Right renal cortex interstitium (tissue), 3 donors: ENCODE measurements at regions not wholly inside any gene's neighbourhood (a gene's known extent, or its start where the extent isn't known, plus 50 kb on each side); places are given as distances from the start of the nearest gene placed in this dataset.

ENCODE experiments used
- DNase-seq, 3 donors: peaks; one replicate each; pipeline ENCODE4 v3.0.0-alpha.2; 2013; ENCODE audit warnings: low read depth in 3 of 3, low spot score in 2 of 3

DNA sequence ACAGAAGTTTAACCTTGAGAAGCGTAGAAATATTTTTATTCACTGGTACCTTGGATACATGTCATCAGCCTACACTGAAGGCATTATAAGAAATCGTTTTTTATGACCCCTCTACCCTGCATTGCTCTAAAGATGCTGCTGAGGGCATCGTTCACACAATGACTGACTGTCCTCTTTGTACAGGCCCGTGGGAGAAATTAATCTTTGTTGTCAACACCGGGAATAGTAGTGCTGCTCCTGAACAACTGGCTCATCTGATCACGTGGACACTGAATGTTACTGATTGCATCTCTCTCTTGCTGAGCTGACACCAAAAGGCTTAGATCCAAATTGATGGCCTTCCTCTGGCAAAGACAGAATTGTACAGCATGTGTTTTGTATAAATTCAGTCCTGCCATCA, 157.1 kb upstream of the SMLR1 start:
- no peak for DNase-seq

DNA sequence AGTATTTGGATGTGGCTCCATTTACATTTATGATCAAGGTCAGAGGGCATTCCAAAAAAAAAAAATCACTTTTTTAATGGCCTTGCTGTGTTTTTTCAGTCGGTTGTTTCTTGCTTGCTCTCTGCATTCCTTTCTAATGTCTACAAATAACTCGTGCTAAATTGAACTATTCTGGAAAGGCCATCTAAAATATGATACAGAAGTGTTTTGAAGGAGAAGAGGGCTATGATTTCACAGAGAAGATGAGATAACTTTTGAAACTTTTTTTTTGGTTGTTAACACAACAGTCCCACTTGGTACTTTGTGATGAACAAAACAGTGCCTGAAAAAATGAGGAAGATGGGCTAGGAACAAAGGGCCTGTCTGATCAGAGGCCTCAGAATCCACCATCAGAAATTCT, 156.1 kb upstream of the SMLR1 start:
- DNase-seq, result no peak

DNA sequence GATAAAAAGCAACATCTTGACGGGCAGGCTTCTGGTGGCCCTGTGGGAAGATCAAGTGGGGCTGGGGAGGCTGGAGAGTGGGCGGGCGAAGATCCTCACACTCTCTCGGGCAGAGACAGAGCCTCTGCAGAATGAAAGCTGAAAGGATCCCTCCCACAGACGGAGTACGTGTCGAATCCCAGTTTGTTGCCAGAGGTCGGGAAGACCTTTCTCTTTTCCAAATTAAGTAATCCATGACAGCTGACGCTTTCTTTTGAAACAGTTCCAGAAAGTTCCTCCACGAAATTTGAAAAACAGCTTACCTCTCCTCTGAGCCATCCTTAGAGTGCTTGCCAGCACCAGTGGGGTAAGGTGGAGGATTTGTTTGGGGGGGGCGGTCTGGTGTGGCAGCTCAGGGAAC, 155.6 kb upstream of the SMLR1 start:
- no peak for DNase-seq

DNA sequence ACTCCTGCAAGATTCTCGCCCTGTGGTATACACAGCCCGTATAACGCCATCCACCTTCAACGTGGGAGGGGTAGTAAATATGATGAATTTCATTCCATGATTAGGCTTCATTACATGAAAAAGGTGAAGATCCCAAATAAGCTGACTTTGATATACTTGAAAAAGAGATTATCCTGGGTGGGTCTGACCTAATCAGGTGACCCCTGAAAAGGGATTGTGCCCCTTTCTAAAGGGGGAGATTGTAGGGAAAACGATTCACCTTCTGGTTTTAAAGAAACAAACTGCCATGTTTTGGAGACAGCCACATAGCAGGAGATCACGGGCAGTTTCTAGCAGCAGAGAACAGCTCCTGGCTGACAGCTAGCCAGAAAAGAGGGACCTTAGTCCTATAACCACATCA, 155.1 kb upstream of the SMLR1 start:
- DNase-seq, result no peak

DNA sequence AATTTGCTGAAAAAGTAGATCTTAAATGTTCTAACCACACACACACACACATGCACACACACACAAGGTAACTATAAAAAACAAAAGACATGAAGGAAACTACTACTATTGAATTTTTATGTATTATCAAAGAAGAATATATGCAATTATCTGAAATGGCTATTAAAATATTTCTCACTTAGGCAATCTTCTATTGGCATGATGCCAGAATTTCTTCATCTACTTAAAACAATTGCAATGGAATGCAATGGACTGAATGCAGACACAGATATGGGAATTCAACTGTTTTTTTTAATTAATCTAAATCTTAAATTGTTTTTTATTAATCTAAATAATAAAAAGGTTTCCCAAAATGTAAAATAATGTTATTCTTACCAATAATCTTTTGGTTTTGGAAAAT, 152.6 kb upstream of the SMLR1 start:
- DNase-seq, result no peak

DNA sequence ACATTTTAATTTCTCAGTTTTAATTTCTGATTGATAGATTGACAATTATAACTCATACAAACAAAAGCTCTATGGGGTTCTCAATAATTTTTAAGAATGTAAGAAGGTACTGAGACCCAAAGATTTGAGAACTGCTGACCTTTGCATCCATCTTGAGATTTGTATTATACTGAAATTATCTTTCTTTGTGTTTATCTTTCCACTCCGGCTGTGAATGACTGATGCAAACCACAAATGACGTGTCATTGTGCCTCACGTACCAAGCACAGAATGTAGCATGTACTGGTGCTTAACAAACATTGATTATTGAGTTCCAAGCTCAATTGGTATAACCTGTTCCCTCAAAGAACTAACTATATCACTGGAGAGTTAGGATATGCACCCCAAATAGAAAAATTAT, 152.1 kb upstream of the SMLR1 start:
- DNase-seq, result no peak

DNA sequence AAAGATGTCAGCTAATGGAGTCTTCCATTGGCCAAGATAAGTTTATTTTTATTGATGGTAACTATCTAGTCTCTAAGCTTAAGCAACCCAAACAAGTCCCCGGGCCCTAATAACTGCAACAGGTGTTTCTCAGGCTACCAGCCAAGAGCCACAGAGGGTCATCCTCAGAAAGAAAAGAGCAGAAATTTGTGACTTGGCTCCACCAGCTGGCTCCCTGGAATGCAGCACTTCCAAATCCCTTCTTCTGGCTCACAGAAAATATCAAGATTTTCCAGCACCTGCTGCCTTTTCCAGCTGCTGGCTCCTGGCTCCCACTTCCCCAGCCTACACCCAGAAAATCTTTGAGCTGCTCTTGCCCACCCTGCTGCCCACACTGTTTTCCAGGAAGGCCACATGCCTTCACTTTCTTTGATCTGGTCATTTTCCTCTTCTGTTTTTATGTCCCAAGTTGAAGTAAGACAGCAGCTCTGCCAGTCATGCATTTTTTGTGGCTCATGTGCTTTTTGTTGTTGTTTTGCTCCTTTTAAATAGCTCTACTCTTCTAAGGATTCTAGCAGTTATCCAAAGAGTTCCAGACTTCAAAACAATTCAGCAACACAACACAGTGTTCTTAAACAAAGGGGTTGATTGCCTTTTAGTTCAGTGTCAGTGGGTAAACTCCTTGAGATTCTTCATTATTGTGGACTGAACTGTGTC, 151.0 kb upstream of the SMLR1 start:
- no peak for DNase-seq

DNA sequence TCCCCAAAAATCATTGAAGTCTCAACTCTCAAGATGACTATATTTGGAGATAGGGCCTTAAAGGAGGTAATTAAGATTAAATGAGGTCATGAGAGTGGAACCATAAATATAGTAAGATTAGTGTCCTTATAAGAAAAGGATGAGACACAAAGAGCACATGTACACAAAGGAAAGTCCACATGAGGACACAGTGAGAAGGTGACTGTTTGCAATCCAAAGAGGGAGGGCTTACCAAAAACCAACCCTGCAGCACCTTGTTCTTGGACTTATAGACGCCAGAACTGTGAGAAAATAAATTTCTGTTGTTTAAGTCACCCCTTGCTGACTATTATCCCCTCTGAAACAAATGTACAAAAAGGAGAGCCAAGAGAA, 150.4 kb upstream of the SMLR1 start:
- no peak for DNase-seq

DNA sequence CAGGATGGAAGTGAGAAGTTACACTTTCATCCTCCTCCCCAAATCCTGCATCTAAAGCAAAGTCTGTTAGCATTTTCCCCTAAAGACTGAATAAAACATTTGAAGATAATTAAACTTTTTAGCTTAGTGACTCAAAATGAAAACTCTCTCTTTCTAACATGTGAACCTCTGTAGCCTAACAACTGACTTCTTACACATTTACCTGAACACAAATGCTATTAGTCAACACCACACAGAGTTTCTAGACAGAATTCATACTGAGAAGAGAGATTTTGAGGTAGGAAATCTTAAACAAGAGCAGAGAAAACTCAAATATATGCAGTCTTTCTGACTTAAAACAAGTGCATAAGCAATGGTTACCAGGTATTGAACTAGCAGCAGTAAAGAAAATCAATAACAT, 149.9 kb upstream of the SMLR1 start:
- DNase-seq, result no peak

DNA sequence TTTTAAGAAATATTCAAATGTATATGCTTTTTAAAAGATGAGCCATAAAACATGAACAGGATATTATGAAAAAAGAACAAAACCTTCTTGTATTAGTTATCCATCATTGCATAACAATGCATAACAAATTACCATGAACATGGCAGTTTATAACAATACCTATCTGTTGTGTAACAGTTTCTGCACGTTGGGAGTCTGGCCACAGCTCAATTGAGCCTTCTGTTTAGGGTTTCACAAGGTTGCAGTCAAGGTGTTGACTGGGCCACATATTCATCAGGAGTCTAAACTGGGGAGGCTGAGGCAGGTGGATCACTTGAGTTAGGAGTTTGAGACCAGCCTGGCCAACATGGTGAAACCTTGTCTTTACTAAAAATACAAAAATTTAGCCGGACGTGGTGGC, 149.4 kb upstream of the SMLR1 start:
- DNase-seq, result no peak

DNA sequence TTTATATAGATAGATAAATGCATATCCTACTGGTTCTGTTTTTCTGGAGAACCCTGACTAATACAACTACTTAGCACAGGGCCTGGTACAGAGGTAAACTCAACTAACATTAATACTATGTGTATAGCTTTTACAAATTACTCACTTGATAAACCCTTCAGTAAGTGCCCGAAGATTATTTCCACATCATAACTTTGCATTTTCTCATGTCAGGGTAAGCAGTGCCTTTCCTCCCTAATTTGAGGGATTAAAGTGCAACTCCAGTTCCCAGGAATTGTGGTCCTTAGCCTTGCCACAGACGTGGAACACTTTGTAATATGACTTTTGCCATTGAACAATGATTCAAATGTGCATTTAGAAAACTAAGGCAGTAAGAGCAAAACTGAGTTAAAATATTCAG, 147.5 kb upstream of the SMLR1 start:
- DNase-seq, result no peak

DNA sequence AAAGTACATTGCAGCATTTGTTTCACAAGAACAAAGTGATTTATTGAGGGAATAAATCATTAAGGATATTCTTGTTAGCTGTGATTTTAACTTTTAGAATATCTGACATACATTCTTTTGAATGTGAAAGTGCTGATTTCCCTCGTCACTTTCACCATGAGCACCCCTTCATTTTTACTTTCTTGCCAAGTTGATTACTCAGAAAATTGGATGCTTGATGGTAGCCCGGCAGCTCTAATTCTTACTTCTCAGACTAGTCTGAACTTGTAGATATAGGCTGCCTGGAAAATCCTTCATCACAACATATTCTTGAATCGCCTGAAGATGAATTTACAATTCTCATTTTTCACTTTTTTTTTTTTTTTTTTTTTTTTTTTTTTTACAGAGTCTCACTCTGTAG, 147.1 kb upstream of the SMLR1 start:
- no peak for DNase-seq

DNA sequence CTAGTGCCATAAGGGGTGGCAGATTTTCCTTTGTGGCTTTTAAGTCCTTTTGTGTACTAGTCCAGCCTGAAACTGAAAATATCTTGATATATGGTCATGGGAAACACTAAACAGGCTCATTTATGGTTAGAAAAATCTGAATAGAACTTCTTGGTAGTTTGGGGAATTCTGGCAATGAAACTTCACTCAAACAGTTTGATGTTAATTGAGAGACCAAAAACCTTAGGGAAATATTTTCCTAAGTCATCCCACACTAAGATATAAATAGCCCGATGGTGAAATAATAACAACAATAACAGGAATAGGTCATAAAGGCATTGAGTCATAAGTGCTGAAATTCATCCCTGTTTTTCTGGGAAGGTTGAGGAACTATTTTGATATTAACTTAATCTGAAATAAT, 146.2 kb upstream of the SMLR1 start:
- no peak for DNase-seq

DNA sequence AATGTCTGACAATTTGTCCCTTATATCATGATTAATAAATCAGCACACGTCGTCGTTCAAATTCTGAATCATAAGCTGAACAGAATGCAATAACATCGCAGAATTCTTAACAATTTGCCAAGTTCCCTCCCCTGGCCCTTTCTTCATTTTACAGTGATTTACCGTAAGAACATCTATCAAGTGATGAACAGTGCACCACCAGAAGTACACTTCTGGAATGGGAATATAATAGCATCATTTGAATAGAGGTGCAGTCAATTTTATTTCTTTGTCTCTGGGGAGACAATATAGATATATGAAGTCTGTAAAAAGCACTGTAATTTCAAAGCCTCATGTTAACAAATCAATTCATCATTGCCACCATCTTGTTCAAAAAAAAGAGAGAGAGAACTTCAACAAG, 145.1 kb upstream of the SMLR1 start:
- no peak for DNase-seq

DNA sequence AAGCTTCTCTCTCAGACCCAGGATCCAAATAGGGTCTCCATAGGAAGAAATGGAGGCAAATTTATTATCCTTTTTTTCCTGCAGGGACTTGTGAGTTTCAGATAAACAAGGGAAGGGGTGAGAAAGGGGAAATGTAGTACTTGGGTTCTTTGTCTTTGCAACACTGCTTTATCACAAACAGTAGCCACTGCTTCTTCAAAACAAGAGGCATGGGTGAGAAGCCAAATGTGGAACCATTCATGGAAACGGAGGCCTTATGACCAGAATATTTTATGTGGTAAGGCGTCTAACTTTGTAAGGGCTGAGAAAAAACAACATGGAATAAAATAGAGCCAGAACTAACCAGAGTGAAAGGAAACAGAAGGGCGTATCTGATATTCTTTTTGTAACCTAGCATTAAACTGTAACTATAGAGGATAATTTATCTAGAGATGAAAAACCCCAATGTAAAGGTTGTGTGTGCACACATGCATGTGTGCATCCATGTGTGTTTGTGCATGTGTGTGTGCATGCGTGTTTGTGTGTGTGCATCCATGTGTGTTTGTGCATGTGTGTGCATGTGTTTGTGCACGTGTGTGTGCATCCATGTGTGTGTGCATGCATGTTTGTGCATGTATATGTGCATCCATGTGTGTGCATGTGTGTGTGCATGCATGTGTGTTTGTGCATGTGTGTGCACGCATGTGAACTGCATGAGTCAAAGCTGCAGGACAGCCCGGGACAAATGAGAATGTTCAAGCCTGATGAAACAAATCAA, 143.3 kb upstream of the SMLR1 start:
- no peak for DNase-seq

DNA sequence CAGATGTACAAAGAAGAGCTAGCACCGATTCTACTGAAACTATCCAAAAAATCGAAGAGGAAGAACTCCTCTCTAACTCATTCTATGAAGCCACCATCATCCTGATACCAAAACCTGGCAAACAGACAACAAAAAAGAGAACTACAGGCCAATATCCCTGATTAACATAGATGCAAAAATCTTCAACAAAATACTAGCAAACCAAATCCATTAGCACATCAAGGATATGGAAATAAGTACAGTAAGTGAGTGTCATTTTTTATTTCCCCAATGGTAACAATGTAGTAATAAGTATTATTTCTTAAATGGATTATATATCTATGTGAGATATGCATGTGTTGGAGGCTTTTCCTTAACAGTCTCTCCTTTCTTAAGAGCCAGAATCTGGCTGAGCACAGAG, 134.5 kb upstream of the SMLR1 start:
- no peak for DNase-seq

DNA sequence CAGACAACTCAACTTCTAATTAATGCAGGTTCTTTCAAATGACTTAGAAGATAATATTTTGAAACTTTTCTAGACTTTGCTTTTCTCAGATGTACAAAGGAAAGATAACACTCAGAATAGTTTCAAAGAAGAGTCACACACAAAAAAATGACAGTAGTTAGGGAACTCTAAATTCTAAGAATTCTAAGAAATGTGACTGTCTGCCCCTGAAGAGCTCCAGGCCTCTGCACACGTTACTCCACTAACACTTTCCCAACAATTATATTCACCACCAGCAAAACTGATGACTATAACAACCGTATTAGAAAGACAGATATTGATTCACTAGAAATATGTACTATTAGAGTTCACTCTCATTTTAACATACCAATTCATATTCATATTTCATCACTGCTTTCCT, 133.3 kb upstream of the SMLR1 start:
- DNase-seq, result no peak

DNA sequence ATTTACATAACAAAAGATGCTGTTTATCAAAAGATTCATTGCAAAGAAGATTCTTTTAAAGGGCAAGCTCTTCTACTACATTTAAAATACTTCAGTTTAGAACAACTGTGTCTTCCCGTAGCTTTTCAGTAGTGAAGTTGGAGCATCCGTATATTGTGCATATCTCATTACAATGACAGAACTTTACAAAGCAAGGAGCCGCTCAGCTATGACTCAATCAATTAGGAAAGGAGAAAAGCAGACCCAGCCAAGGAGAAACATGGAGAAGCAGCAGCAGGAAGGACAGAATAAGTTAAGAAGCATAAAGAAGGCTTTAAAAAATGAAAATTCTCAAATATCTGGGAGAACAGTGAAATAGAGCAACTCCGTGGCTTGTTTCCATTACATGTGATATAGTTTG, 132.6 kb upstream of the SMLR1 start:
- DNase-seq, result no peak

DNA sequence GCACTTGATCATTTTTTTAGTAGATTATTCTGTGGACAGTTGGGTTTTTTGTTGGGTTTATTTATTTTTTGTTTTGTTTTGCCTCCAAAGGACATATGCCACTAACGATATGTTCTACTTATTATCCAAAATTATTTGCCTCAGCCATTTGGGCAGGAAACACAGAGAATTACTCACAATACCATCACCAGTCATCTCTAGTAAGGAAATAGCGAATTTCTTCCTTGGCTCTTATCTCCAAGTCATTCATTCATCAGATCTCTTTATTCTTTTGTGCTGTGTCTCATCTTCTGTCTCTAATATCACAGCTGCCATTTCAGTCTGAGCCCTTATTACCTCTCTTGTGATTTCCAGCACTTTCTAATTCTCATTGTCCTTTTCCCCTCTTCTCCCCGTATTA, 130.4 kb upstream of the SMLR1 start:
- DNase-seq, result no peak

DNA sequence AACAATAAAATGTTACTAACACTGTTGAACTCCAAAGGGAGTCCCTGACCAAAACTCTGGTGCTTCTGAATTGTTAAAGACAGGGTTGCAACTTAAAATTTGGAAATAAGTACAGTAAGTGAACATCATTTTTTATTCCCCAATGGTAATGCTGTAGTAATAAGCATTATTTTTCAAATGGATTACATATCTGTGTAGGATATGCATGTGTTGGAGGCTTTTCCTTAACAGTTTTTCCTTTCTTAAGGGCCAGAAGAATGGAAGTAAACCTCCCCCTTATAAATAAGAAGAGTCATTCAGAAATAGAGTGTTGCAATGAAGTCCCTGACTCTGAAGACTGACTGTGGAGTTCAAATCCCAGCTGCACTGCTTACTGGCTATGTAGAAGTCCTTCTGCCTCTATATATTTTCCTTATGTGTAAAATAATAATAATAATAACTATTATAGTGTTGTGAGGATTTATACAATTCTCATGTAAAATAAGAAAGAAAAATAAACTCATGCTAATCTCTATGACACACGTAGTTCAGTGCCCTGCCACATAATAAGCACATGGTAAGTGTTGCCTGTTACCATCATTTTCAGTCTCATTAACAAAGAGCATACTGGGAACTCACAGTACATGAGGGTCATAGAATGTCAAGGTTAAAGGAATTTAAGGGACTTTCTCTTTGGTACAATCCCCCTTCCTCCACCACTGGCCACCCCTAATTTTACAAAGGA, 129.8 kb upstream of the SMLR1 start:
- DNase-seq, result no peak

DNA sequence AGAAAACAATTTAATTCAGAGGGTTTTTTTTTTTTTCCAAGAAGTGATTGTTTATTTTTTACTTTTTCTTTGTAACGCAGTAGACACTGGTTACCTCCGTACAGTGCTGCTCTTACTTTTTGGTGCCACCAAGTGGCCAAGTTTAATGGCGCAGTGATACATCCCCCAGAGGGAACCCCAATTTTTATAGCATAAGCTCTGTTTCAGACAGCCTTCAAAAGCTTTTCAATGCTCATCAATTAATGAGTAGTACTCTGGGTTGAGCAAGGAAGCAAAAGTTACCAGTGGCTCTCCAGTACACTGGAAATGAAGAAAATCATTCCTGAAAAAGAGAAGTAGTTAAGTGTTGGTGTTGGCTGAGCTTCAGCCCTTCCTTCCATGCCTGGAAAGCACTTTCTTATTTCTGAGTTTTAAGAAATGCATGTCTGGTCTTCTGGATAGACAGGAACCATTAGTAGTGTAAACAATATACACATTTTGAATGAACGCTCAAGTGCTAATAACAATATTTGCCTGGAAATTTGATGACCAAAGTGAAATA, 129.1 kb upstream of the SMLR1 start:
- no peak for DNase-seq

DNA sequence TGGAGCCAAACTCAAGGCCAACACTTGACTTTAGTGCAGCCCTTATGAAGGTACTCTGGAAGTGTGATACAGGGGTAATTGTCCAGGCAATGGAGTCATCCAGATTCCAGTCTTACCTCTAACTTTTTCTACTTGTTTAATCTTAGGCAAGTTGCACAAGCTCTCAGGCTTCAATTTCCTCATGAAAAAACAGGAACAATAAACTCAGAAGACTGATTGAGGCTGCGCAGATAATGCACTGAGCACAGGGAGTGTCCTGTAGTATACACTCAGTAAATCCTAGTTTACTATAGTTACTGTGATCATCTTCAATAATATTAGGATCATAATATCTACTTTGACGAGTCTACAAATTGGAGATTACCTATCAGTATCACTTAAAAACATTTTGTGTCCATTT, 127.5 kb upstream of the SMLR1 start:
- no peak for DNase-seq
